Activated T-cell treated with anti-CD3 and anti-CD28 coated beads, Interleukin-2, amount 50 U/mL, for 72 hours (primary cell): ENCODE measurements at regions not wholly inside any gene's neighbourhood (a gene's known extent, or its start where the extent isn't known, plus 50 kb on each side); places are given as distances from the start of the nearest gene placed in this dataset.

Experiments
- ATAC-seq, 2 donors: fragments of 150-1000 bp; cut with Tn5 transposase; replicated peaks in 1 of 2; 2 replicates each; pipeline ENCODE4 v1.10.0; 2021; ENCODE audit warnings: moderate library complexity in 2 of 2, mild to moderate bottlenecking in 1 of 2
- DNase-seq, 2 donors: peaks; one replicate each; pipeline ENCODE4 v3.0.0; 2021 to 2022; ENCODE audit warnings: mixed read lengths in 1 of 2
- H3K27ac Mint-ChIP-seq: one replicate; pipeline ENCODE4 v1.8.0; 2022; ENCODE audit warnings: mild to moderate bottlenecking, moderate library complexity, mixed read lengths
- H3K27me3 Mint-ChIP-seq: one replicate; pipeline ENCODE4 v1.8.0; 2022; ENCODE audit warnings: low read depth, mixed read lengths
- H3K36me3 Mint-ChIP-seq, 2 donors: one replicate each; pipeline ENCODE4 v1.8.0; 2022; ENCODE audit warnings: mixed read lengths in 2 of 2, mild to moderate bottlenecking in 1 of 2; ENCODE audit not compliant: insufficient read depth in 2 of 2
- H3K4me1 Mint-ChIP-seq: one replicate; pipeline ENCODE4 v1.8.0; 2022; ENCODE audit warnings: low read depth, mixed read lengths
- H3K4me3 Mint-ChIP-seq, 2 donors: one replicate each; pipeline ENCODE4 v1.8.0; 2022; ENCODE audit warnings: mild to moderate bottlenecking in 2 of 2, mixed read lengths in 2 of 2, moderate library complexity in 2 of 2
- H3K9me3 Mint-ChIP-seq, 2 donors: one replicate each; pipeline ENCODE4 v1.8.0; 2022; ENCODE audit warnings: mixed read lengths in 2 of 2

GRCh38 chr6:149225946-149226345, 91.6 kb upstream of the TAB2 start:
- no peak overlapping the region for H3K4me3 Mint-ChIP-seq
- ATAC-seq (no peak), DNase-seq (no peak)
- no peaks in the 10 kb centered on the region for H3K9me3 Mint-ChIP-seq
- H3K4me1 Mint-ChIP-seq, result peaks cover 22% of the 10 kb centered on the region
- H3K27ac Mint-ChIP-seq, result no peak overlapping the region
- H3K36me3 Mint-ChIP-seq, result peaks cover 0 to 2% of the 10 kb centered on the region in 2 donors
- no peaks in the 10 kb centered on the region for H3K27me3 Mint-ChIP-seq

DNA sequence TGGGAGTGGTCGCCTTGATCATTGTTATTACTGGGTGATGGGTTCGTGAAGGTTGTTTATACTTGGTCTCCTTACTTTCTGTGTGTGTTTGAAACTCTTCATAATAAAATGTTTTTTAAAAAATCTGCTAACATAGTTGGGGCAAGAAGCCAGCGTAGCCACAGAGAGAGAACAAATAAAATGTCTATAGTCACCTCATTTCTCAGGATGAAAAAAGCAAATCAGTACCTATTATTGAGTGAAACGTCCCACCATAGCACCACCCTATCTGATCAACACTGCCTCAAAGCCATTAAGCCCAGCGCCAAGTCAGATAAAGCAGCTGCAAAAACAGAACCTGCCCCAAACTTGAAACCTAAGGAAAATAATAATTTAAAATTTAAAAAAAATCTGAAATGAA, 89.7 kb upstream of the TAB2 start:
- no peak overlapping the region for H3K4me3 Mint-ChIP-seq
- DNase-seq (no peak), ATAC-seq (no peak)
- no peaks in the 10 kb centered on the region for H3K9me3 Mint-ChIP-seq
- peaks cover 35% of the 10 kb centered on the region for H3K4me1 Mint-ChIP-seq
- H3K36me3 Mint-ChIP-seq, result peaks cover 0 to 2% of the 10 kb centered on the region in 2 donors
- no peak overlapping the region for H3K27ac Mint-ChIP-seq
- no peaks in the 10 kb centered on the region for H3K27me3 Mint-ChIP-seq

- peaks cover 41% of the 10 kb centered on the region for H3K4me1 Mint-ChIP-seq
Observed at GRCh38 chr6:149228311-149228955, 89.1 kb upstream of the TAB2 start.

GRCh38 chr6:149229096-149229495, 88.4 kb upstream of the TAB2 start:
- no peak overlapping the region for H3K4me3 Mint-ChIP-seq
- no peak overlapping the region for H3K27ac Mint-ChIP-seq
- no peaks in the 10 kb centered on the region for H3K27me3 Mint-ChIP-seq
- ATAC-seq, result no peak
- H3K36me3 Mint-ChIP-seq, result peaks cover 0 to 4% of the 10 kb centered on the region in 2 donors
- peaks cover 42% of the 10 kb centered on the region for H3K4me1 Mint-ChIP-seq
- no peaks in the 10 kb centered on the region for H3K9me3 Mint-ChIP-seq
- no peak for DNase-seq

More at GRCh38 chr6:149228311-149228955, 89.1 kb upstream of the TAB2 start:
- no peaks in the 10 kb centered on the region for H3K9me3 Mint-ChIP-seq
- H3K36me3 Mint-ChIP-seq, result peaks cover 0 to 2% of the 10 kb centered on the region in 2 donors
- DNase-seq (no peak), ATAC-seq (no peak)
- no peak overlapping the region for H3K27ac Mint-ChIP-seq
- H3K4me3 Mint-ChIP-seq, result no peak overlapping the region
- H3K27me3 Mint-ChIP-seq, result no peaks in the 10 kb centered on the region

GRCh38 chr6:149230712-149231460, 86.6 kb upstream of the TAB2 start:
- ATAC-seq (no peak), DNase-seq (no peak)
- Mint-ChIP-seq H3K27me3 (no peaks in the 10 kb centered on the region), H3K9me3 (no peaks in the 10 kb centered on the region), H3K27ac (no peak overlapping the region), H3K4me3 (no peak overlapping the region), H3K36me3 (peaks cover 4 to 8% of the 10 kb centered on the region in 2 donors), H3K4me1 (peaks cover 60% of the 10 kb centered on the region)

DNA sequence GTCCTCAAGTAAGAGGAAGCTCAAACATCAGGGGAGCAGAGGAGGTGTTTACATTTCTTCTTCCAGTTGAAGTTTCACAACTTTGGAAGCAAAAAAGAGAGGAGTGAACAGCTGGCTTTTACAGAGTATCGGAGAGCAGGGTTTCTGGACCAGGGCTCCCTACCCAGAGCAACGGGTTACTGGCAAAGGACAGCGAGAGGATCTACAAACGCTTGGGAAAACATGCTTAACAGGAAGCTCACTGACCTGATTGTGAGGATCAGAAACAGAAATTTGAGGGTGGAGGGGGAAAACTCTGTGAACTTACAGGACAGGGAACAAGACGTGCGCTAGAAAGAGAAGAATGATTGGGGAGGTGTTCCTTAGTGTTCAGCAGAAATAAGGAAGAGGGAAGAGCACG, 85.7 kb upstream of the TAB2 start:
- Mint-ChIP-seq H3K4me1 (peaks cover 60% of the 10 kb centered on the region), H3K36me3 (peaks cover 4 to 8% of the 10 kb centered on the region in 2 donors), H3K4me3 (peak overlapping the region in 1 of 2 donors; percentile 32), H3K27ac (peak overlapping the region; percentile 17), H3K9me3 (no peaks in the 10 kb centered on the region), H3K27me3 (no peaks in the 10 kb centered on the region)
- no peak for DNase-seq
- no peak for ATAC-seq

GRCh38 chr6:149233056-149233715, 84.3 kb upstream of the TAB2 start:
- Mint-ChIP-seq H3K9me3 (peaks cover 3% of the 10 kb centered on the region in 2 donors), H3K27ac (peak overlapping the region; percentile 68)

GRCh38 chr6:149234051-149234962, 83.2 kb upstream of the TAB2 start:
- Mint-ChIP-seq H3K4me1 (peaks cover 52% of the 10 kb centered on the region), H3K36me3 (peaks cover 14 to 23% of the 10 kb centered on the region in 2 donors), H3K27ac (peak overlapping the region; percentile 68), H3K4me3 (peak overlapping the region; percentile 69 to 81), H3K27me3 (no peaks in the 10 kb centered on the region), H3K9me3 (peaks cover 11 to 12% of the 10 kb centered on the region in 2 donors)
- ATAC-seq, result peak; percentile 69 to 74
- DNase-seq, result peak; percentile 25 to 52

More at GRCh38 chr6:149233056-149233715, 84.3 kb upstream of the TAB2 start:
- Mint-ChIP-seq H3K4me1 (peaks cover 52% of the 10 kb centered on the region), H3K36me3 (peaks cover 7 to 16% of the 10 kb centered on the region in 2 donors), H3K27me3 (no peaks in the 10 kb centered on the region), H3K4me3 (peak overlapping the region; percentile 69 to 81)
- DNase-seq (peak; percentile 59 to 63), ATAC-seq (peak; percentile 78 to 81)

GRCh38 chr6:149235130-149235561, 82.4 kb upstream of the TAB2 start:
- Mint-ChIP-seq H3K27me3 (no peaks in the 10 kb centered on the region), H3K36me3 (peaks cover 14 to 28% of the 10 kb centered on the region in 2 donors), H3K27ac (peak overlapping the region; percentile 40), H3K4me1 (peaks cover 52% of the 10 kb centered on the region), H3K4me3 (peak overlapping the region; percentile 69 to 81), H3K9me3 (peaks cover 11 to 12% of the 10 kb centered on the region in 2 donors)
- ATAC-seq (no peak), DNase-seq (peak in 1 of 2 donors; percentile 27)

- Mint-ChIP-seq H3K36me3 (peaks cover 14 to 29% of the 10 kb centered on the region in 2 donors), H3K27me3 (no peaks in the 10 kb centered on the region), H3K27ac (no peak overlapping the region)
Observed at GRCh38 chr6:149236589-149236988, 80.9 kb upstream of the TAB2 start.

GRCh38 chr6:149237464-149237863, 80.0 kb upstream of the TAB2 start:
- no peak overlapping the region for H3K27ac Mint-ChIP-seq
- H3K9me3 Mint-ChIP-seq, result peaks cover 16 to 17% of the 10 kb centered on the region in 2 donors
- no peak overlapping the region for H3K4me3 Mint-ChIP-seq
- DNase-seq (no peak), ATAC-seq (no peak)
- peaks cover 16 to 34% of the 10 kb centered on the region in 2 donors for H3K36me3 Mint-ChIP-seq
- no peaks in the 10 kb centered on the region for H3K27me3 Mint-ChIP-seq
- peaks cover 34% of the 10 kb centered on the region for H3K4me1 Mint-ChIP-seq

More at GRCh38 chr6:149236589-149236988, 80.9 kb upstream of the TAB2 start:
- peaks cover 43% of the 10 kb centered on the region for H3K4me1 Mint-ChIP-seq
- H3K9me3 Mint-ChIP-seq, result peaks cover 11 to 15% of the 10 kb centered on the region in 2 donors
- H3K4me3 Mint-ChIP-seq, result no peak overlapping the region
- DNase-seq, result no peak
- no peak for ATAC-seq

- DNase-seq (no peak), ATAC-seq (no peak)
- Mint-ChIP-seq H3K9me3 (peaks cover 16 to 18% of the 10 kb centered on the region in 2 donors), H3K36me3 (peaks cover 16 to 32% of the 10 kb centered on the region in 2 donors), H3K27ac (no peak overlapping the region), H3K4me1 (peaks cover 12% of the 10 kb centered on the region), H3K4me3 (no peak overlapping the region), H3K27me3 (no peaks in the 10 kb centered on the region)
Observed at GRCh38 chr6:149239573-149240209, 77.8 kb upstream of the TAB2 start.
